GM19351 (cell line): ENCODE measurements at regions not wholly inside any gene's neighbourhood (a gene's known extent, or its start where the extent isn't known, plus 50 kb on each side); places are given as distances from the start of the nearest gene placed in this dataset.
"Not testable (repeated sequence)": the region's sequence is repeated elsewhere in the genome, so short reads cannot be mapped to it uniquely, and the experiment has no call there.

ENCODE experiments used
- ATAC-seq: cut with Tn5 transposase; IDR thresholded peaks from one replicate; pipeline ENCODE4 v1.9.1; 2021; ENCODE audit warnings: mild to moderate bottlenecking, moderate library complexity; ENCODE audit not compliant: unreplicated experiment

DNA sequence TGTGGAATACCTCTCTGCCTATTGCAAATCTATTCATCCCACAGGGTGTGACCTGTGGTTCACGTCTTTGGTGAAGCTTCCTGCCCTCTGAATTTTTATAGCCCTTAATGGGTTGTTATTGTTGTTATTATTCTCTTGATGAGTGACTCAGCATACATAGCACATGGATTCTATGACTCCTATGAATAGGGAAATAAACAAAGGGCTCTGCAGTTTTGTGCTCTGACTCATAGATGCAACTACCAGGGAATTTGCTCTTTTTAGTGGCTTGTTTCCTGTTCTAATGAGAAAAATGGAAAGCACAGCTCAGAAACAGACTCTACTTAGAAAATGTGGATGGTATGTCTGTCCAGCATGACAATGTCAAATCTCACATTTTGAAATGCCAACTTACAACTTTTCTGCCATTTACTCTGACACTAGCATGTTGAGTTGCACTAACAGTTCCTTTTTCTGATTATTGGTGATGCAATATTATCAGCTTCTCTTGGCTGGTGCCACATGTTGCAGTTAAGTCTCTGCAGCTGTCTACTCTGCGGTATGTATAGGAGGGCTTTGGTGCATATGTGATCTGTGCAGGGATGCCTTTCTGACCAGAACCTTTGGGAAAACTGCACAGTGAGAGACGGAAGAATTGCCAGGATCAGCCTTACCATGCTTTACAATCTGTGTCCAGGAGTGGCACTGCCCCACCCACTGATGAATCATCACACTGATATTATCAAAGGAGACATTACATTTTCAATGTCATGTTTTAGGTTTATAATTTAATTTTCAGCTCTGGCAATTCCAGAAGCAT, 996.4 kb upstream of the WWC1 start:
- no peak for ATAC-seq

DNA sequence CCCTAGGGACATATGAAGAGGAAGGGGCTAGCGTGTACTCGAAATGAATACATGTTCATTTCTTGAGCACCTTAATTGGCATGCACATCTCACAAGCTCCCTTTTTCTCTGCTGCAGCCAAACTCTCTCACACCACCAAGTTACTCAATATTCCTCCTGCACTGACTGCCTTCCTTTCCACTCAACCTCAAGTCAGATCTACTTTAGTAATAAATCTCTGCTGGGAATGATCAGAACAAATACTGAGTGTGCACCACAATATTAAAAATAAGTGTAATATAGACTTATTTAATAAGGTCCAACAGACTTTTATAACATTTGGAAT, 995.8 kb upstream of the WWC1 start:
- ATAC-seq, result no peak

DNA sequence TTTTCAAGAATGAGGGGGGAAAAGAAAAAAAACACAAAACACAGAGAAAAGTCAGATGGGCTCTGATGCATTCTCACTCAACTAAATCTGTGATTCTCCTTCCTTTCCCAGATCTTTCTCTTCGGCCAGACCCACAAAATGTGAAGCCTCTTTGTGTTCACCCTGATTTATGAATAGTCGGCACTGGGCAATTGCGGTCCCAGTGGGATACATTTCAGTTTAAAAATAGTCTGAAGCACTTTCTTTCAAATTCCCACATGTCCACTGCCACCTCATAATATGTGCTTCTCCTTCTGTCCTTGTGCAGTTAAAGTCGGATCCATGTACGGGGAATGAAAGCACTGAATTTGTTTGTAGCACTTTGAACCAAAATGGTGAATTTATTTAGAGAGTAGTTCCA, 995.4 kb upstream of the WWC1 start:
- ATAC-seq, result no peak

DNA sequence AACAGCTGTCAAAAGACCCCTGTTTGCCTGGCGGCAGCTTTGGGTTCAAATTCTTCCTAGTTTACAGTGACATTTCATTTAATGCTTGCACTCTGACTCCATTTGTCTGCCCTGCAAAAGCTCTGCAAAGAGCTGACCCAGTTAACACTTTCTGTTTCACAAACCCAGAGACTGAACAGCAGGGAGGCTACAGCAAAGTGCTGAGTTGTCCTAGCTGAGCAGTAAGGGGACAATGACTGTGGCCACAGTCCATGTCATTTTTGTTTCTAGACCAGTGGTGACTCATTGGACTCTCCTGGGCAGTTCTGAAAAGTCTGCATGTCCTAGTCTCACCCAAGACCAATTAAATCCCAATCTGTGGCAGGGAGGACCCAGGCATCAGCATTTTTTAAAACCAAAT, 994.8 kb upstream of the WWC1 start:
- ATAC-seq, result no peak

DNA sequence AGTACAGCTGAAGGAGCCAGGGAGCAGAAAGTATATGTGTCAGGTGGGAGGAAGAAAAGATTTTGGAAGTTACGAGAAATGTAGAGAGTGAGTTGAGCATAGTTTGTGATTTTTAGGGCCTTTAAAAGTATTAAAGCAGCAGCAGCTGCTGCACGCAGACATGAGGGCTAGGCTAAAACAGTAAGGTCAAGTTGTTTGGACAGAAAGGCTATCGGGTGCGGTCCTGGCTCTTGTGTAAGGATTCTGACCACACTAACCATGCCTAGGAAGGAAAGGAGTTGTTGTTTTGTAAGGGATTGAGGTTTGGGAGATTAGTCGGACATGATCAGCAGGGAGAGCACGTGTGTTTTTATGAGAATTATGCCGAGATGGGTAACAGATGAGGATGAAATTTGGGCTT, 991.6 kb upstream of the WWC1 start:
- ATAC-seq, result not testable (repeated sequence)

DNA sequence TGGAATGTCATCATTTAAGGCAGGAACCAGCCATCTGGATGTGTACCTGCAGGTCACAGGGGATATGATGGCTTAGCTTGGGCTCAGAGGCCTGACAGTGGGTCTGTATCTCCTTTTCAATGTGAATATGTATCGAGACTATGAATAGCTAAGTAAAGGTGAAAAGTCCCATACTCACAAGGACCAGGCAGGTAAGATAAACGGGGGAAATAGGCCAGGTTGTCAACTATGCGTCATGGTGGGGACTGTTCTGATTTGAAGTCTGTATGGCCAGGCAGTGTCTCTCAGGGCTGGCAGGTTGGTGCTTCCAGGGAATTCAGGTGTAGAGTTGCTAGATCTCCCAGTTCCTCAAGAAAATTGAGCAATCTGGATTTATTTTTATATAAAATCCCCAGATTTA, 987.9 kb upstream of the WWC1 start:
- ATAC-seq, result no peak

DNA sequence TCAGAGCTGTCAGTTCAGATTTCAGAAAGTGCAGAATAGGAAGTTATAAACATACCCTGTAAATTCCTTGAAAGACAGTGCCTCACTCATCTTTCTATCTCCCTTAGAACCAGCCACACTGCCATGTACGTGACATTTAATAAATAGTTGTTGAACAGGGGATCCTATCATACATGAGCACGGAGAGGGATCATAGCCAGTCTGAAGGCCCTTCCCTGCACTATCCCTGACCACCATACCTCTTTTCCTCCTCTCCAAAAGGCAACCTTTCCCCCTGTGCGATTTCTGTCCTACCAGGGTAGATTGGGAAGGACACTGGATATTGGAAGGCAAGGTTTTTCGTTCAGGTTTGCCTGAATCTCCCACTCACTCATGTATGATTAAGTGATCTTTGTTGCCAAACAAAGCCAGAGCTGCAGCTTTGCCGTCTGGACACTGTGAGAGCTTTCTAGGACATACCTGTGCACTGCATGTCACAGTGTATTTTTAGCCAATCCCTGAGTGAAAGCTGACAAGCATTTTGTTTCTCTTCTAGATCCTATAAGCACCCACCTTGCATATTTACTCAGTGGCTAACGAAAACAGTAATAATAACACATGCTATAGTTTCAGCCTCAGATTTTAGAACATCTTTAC, 986.5 kb upstream of the WWC1 start:
- no peak for ATAC-seq

DNA sequence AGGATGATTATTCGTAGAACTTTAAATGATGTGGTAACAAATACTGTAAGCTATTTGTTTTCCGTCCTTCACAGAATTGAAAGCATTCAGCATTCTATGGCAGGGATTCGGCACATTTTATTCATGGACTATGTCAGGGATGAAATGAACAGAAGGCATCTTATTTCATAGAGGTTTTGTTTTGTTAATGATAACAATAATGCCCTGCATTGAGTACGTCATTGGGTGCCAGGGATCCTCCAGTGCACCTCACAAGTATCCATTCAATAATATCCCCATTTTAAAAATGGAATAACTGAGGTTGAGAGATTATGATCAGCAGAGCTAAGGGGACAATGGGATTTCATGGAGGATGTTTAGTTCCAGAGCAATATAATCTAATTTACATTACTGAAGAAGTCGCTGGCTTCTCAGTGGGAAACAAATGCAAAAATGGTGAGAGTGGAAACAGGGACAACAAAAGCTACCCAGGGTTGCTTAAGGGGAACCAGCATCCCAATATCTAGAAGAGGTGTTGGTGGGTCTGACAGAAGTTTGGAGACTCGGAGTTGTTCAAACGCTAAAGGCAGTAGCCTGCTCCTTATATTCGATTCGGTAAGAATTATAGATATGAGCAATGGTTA, 985.7 kb upstream of the WWC1 start:
- ATAC-seq, result no peak

DNA sequence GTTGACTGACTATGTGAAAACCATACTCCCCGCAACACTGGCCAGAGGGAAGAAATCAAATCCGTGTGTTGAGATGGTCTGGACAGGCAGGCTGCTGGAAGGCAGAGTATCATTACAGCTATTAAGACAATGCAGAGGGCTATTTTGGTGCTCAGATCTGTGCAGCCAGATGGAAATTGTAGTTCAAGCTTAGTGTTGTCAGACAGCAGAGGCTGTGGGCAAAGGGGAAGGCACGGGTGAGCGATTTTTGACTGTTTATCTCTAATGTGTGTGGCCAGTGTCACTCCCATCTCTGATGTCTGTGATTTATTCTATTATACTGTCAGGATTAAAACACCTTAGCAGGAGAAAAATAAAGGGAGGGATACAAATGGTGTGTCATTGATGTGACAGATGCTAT, 984.4 kb upstream of the WWC1 start:
- ATAC-seq, result no peak

DNA sequence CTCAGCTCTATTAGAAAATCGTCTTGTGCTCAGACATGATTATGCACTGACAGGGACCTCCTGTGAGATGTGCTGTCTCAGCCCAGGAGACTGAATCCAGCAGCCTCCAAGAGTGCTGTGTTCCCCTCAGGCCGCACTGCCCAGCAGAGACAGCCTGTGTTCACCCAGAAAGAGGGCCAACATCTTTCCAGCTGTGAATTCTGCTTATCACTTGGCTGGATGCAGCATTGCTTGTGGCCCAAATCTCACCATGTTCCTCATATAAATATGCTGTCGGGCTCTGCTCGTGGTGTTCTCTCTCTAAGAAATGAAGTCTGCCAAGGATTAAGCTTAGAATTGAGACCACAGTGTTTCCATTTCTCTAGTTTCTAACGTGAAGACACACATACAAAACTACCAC, 983.0 kb upstream of the WWC1 start:
- ATAC-seq, result no peak

DNA sequence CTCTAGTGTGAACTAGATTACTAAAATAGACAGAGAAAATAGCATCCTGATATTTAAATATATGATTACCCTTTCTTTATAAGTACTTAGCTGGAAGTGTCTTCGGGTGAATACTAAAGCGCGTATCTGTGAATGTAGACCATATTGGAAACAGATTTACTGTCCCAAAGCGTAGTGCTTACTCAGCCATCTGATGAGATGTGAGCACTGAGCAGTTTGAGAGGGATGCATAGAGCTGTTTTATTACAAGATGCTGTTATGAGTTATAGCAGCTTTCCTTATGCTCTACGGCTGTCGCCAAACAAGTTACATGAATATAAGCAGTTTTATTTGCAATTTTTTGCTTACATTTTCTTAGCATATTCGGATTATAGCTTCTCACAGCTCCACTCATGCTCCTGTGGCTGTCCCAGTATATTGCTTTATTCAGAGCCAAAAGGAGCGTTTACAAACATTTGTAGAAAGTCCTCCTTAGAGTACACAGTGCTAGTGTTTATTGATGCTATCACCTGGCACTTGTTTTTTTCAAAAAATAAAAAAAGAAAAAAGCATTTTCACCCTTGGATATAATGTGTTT, 981.4 kb upstream of the WWC1 start:
- no peak for ATAC-seq

DNA sequence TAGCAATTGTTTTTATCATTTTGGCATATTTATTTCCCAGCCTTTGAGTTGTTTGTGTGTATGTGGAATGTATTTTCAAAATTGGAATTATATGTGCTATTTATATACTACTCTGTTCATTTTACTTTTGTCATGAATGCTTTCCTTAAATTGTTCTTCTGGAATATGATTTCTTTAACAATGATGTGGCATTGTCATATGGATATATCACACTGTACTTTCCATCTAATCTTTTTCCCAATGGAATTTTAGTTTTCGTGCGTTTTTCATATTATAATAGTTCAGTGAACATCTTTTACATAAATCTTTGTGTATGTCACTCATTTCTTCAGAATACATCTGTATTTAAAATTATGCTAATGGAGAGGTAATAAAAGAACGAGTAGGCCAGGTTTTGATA, 980.1 kb upstream of the WWC1 start:
- ATAC-seq, result no peak

DNA sequence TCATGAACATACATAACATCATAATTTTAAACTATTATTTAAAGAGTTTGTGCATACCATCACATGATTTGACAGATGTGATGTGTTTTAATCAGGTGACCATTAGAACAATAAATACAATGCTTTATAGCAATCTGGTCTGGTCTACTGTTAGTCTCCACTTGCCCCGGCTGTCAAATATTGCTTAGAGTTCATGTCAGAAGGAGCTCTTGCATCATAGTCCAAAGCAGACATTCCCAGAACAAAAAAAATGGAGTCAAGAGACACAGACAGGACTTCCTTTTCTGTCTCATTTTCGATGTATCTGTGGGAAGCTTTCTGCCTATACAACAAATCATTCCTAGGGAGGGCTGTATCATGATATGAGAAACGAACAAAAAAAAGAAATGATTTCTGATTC, 979.2 kb upstream of the WWC1 start:
- no peak for ATAC-seq

DNA sequence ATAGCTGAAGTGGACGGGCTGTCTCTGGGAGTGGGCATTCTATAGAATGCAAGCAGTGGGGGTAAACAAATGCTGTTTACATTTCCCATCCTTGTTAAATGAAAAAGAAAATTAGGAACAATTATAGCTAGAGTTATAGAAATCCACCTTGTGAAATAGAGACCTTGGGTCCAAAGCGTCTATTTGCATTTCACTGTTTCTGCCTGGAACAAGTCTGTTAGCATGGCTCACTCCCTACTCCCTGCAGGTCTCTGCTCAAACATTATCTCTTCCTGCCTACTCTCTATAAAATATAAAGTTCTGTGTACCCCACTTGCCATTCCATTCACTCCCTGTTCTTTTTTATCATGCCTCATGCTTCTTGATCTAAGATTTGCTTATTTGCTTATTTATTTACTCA, 975.7 kb upstream of the WWC1 start:
- no peak for ATAC-seq

DNA sequence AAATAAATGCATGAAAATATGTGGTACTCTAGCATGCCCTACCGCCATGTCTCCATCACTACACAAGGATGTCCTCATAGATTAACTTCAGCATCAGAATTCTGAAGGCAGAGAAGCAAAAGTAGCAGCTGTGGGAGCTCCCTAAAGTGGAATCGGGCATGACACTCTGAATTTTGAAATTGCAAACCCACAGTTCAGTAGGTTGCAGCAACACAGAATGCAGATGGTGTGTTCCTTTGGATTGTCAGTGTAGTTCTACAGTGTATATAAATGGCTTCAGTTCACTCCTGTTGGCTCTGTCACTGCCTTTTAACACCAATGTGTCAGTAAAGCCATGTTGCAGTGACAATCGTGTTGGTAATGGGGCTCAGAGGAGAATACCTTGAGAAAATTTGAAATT, 973.6 kb upstream of the WWC1 start:
- ATAC-seq, result no peak

DNA sequence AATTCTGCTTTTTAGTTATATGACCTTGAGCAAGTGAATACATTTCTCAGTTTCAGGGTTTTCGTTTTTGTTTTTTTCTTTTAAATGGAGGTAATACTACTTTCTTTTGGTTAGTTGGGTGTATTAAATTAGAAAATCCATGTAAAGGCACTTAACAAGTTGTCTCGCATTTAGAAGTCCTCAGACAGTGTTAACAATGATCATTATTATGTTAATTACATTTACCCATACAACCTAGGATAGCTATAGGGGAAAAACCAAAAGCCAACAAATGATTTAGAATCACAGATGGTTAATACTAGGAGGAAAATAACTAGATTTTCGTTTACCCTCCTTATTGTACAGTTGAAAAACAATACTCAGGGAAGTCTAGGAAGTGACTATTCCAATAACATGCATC, 972.2 kb upstream of the WWC1 start:
- no peak for ATAC-seq

DNA sequence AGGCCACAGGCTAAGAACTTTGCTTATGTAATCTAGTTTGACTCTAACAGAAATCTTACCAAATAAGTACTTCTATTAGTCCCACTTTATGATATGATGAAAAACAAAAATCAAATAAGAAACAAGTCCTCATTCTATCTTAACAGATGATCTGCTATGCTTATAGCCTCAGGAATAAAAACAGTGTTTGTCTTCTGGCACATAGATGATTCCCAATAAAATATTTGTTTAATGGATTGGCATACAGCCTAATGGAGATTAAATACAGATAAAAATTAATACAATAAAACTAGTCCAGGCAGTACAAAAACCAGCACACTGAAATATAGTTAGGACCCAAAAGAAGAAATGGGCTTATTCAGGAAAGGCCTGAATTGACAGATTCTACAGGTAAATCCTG, 971.4 kb upstream of the WWC1 start:
- no peak for ATAC-seq

DNA sequence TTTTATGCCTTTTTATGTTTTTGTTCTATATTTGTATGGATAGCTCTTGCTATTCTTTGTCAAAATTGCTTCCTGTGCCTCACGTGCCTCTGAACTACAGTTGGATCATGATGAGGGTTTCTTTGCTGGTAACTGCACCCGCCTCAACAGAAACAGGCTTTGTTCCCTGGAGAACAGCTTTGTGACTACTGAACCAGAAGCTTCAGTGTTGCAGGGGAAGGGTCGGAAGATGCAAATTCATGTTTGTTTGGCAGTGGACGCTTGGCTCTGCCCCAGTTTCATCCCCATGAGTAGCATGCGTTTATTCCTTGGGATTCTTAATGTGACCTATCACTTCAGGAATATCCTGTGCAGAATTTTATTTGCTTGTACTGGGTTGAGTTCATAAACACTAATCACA, 959.1 kb upstream of the WWC1 start:
- no peak for ATAC-seq

DNA sequence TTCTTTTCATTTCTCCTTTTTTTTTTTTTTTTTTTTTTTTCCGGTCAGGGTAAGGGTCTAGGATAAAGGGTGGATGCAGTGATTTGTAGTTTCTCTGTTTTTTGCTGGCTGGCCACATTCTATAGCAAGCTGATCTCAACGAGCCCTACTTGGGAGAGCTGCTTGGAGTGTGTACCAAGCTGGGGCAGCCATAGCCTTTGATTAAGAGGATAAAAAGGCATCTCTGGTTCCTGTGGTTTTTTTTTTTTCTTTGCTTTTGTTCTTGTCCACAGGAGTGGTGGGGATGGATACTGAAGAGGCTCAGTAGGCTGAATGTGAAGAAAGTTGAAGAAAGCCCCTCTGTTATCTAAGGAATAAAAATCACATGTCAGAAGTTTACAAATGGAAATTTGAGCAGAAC, 955.3 kb upstream of the WWC1 start:
- no peak for ATAC-seq

DNA sequence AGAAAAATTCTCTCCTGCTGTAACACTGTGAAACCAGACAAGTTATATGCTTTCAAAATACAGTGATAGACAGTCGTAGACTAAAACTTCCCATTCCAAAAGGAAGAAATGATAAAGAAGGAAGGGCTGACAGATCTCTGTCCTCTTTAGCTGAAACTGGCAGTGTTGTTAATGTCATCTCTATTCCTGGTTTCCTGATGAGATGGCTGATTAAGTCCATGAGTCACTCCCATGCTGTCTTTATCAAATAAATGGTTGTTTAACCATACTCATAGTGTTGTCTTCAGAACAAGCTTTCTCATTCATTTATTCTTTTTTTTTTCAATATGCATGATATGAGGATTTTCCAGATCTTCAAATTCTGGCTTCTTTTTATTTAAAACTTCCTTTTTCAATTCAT, 952.2 kb upstream of the WWC1 start:
- ATAC-seq, result no peak

DNA sequence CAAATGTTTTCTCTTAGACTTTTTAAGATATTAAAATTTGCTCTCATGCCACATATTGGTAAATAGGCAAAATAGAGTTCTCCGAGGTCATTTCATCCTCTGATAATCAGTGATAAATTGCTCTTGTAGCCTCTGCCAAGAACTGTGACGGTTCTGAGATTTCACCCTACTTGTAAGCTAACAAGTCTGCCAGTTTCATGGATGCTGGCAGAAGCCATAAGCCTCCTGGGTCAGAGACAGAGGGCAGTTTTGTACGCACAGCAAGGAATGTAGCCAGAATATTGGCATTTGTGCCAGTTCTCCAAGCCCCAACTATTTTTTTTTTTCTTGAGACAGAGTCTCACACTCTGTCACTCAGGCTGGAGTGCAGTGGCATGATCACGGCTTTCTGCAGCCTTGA, 945.0 kb upstream of the WWC1 start:
- ATAC-seq, result no peak

DNA sequence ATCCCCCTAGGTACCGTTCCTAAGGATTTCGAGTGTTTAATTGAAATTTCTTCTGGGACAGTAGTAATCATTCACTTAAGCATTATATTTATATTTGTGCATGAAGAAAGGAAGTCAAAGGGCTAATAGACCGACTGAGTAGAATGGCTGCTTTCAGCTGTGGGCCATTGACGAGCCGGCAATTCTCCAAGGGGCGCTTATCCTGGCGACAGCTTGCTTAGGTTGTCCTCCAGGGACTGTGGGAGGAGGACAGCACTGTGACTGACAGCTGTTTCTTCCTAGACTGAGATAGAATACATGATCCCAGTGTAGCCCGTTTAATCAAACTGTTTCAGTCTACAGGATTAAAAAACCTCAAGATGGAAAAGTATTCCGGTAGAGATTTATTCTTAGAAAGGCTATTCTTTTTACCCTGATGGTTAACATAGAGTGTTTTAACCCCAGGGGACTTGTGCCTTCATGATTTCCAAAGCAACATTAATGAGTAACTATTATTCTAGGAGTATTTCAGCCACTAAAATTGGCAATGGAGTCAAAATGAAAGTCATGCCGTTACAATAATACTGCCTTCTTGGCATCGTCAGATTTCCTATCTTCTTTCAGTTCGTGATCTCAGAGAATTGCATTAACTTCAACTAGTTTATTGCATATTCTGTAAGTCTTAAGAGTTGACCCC, 943.1 kb upstream of the WWC1 start:
- ATAC-seq, result no peak
